Stimulated activated CD4-positive, alpha-beta T cell treated with anti-CD3 and anti-CD28 coated beads, Interleukin-1b, Interleukin-23, amount 100 ng/mL, for 1 hour (primary cell): ENCODE measurements at regions not wholly inside any gene's neighbourhood (a gene's known extent, or its start where the extent isn't known, plus 50 kb on each side); places are given as distances from the start of the nearest gene placed in this dataset.
"Not testable (repeated sequence)": the region's sequence is repeated elsewhere in the genome, so short reads cannot be mapped to it uniquely, and the experiment has no call there.

Experiments used
- DNase-seq, 2 donors: peaks; one replicate each; pipeline ENCODE4 v3.0.0-alpha.2; 2020; ENCODE audit warnings: low read depth in 2 of 2

GRCh38 chr1:146326863-146327262, 98.0 kb upstream of the NOTCH2NLA start:
- DNase-seq: not testable (repeated sequence)

GRCh38 chr1:146324463-146324862, 95.6 kb upstream of the NOTCH2NLA start:
- not testable (repeated sequence) for DNase-seq

- not testable (repeated sequence) for DNase-seq
Observed at GRCh38 chr1:146323302-146323701, 94.5 kb upstream of the NOTCH2NLA start.

- DNase-seq: not testable (repeated sequence)
Observed at GRCh38 chr1:146322893-146323292, 94.1 kb upstream of the NOTCH2NLA start.

GRCh38 chr1:146318715-146319114, 89.9 kb upstream of the NOTCH2NLA start:
- not testable (repeated sequence) for DNase-seq

- not testable (repeated sequence) for DNase-seq
Observed at GRCh38 chr1:146317785-146318184, 89.0 kb upstream of the NOTCH2NLA start.

GRCh38 chr1:146314449-146315246, 85.8 kb upstream of the NOTCH2NLA start:
- not testable (repeated sequence) for DNase-seq

GRCh38 chr1:146310579-146310978, 81.8 kb upstream of the NOTCH2NLA start:
- DNase-seq: not testable (repeated sequence)

- not testable (repeated sequence) for DNase-seq
Observed at GRCh38 chr1:146309427-146309826, 80.6 kb upstream of the NOTCH2NLA start.

- not testable (repeated sequence) for DNase-seq
Observed at GRCh38 chr1:146308892-146309291, 80.1 kb upstream of the NOTCH2NLA start.

GRCh38 chr1:146308152-146308551, 79.3 kb upstream of the NOTCH2NLA start:
- DNase-seq: not testable (repeated sequence)

- DNase-seq: not testable (repeated sequence)
Observed at GRCh38 chr1:146307632-146308031, 78.8 kb upstream of the NOTCH2NLA start.

GRCh38 chr1:146306651-146307050, 77.8 kb upstream of the NOTCH2NLA start:
- DNase-seq: not testable (repeated sequence)

- not testable (repeated sequence) for DNase-seq
Observed at GRCh38 chr1:146305442-146305841, 76.6 kb upstream of the NOTCH2NLA start.

- DNase-seq: not testable (repeated sequence)
Observed at GRCh38 chr1:146298575-146298897, 69.7 kb upstream of the NOTCH2NLA start.

- DNase-seq: not testable (repeated sequence)
Observed at GRCh38 chr1:146297781-146298574, 69.2 kb upstream of the NOTCH2NLA start.

- not testable (repeated sequence) for DNase-seq
Observed at GRCh38 chr1:146292940-146293936, 64.4 kb upstream of the NOTCH2NLA start.

GRCh38 chr1:146292424-146292823, 63.6 kb upstream of the NOTCH2NLA start:
- not testable (repeated sequence) for DNase-seq

GRCh38 chr1:146287881-146288280, 59.1 kb upstream of the NOTCH2NLA start:
- DNase-seq: not testable (repeated sequence)

GRCh38 chr1:146284760-146285159, 55.9 kb upstream of the NOTCH2NLA start:
- not testable (repeated sequence) for DNase-seq

- DNase-seq: not testable (repeated sequence)
Observed at GRCh38 chr1:146283527-146283880, 54.7 kb upstream of the NOTCH2NLA start.
